ENCODE measurements at regions not wholly inside any gene's neighbourhood (a gene's known extent, or its start where the extent isn't known, plus 50 kb on each side); places are given as distances from the start of the nearest gene placed in this dataset.

DNA sequence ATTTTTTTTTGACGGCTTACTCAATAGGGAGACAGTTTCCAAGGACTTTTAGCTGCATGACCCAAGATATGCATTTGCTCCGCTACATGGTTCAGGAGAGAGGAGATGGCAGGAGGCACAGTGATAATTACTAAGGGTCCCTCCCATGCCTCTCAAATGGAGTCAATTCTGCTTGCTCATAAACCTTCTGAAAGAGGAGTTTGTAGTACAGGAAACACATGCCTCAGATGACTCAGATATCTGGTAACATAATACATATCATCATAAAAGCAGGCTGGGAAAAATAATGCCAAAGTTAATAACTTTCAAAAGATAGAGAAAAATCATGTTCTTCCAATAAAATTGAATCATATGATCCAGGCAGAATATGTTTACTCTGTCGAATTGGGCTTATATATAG is 97.6 kb upstream of the DEFB112 start:
- no peak for ATAC-seq
- Histone ChIP-seq H3K27me3 (no peaks in the 10 kb centered on the region), H3K4me1 (no peaks in the 10 kb centered on the region), H3K36me3 (no peaks in the 10 kb centered on the region), H3K9me3 (no peaks in the 10 kb centered on the region), H3K4me3 (no peak overlapping the region), H3K27ac (no peak overlapping the region)
- no peak for TF ChIP-seq POLR2A (IDR thresholded peaks at IDR 0.05)
- TF ChIP-seq, protein P1, sequence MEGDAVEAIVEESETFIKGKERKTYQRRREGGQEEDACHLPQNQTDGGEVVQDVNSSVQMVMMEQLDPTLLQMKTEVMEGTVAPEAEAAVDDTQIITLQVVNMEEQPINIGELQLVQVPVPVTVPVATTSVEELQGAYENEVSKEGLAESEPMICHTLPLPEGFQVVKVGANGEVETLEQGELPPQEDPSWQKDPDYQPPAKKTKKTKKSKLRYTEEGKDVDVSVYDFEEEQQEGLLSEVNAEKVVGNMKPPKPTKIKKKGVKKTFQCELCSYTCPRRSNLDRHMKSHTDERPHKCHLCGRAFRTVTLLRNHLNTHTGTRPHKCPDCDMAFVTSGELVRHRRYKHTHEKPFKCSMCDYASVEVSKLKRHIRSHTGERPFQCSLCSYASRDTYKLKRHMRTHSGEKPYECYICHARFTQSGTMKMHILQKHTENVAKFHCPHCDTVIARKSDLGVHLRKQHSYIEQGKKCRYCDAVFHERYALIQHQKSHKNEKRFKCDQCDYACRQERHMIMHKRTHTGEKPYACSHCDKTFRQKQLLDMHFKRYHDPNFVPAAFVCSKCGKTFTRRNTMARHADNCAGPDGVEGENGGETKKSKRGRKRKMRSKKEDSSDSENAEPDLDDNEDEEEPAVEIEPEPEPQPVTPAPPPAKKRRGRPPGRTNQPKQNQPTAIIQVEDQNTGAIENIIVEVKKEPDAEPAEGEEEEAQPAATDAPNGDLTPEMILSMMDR (IDR thresholded peaks at IDR 0.05 in 4 of 5, conservative IDR thresholded peaks at IDR 0.05 in 1 of 5), result no peak
- in situ Hi-C loops (cut with MboI; ENCODE audit: low sequenced_read_pairs in 4 of 4), result loop anchor here in 1 of 4 donors (25.0 kb wide), 1 partner anchor 465 kb away; no protein-coding TSS in a partner anchor
- intact Hi-C loops (cut with DNase I; ENCODE audit: low total_unique reads), result no loop called here
- no peak for DNase-seq

DNA sequence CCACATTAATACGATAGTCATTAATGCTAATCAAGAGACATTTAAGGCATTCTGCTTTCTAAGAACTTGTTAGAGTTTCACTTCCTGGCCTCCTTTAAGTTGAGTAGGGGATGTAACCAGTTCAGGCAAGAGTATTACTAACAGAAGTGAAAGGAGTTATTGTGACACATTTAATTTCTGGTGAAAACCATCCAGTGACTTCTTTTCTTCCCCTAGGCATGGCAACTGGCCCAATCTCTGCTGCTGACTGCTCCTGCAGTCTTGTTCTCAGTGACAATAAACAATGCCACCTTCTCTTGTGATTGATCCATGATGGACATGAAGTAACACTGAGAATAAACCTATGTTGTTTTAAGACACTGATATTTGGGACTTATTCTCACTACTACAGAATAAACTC is 130.9 kb upstream of the DEFB112 start:
- DNase-seq, result no peak
- H3K36me3 ChIP-seq, result no peaks in the 10 kb centered on the region
- H3K27me3 ChIP-seq, result no peaks in the 10 kb centered on the region
- no peak overlapping the region for H3K27ac ChIP-seq
- no peak for TF ChIP-seq POLR2A (IDR thresholded peaks at IDR 0.05)
- TF ChIP-seq, protein P1 (IDR thresholded peaks at IDR 0.05 in 4 of 5, conservative IDR thresholded peaks at IDR 0.05 in 1 of 5), result no peak
- H3K9me3 ChIP-seq, result no peaks in the 10 kb centered on the region
- H3K4me3 ChIP-seq, result no peak overlapping the region
- in situ Hi-C loops (cut with MboI; ENCODE audit: low sequenced_read_pairs in 4 of 4) (no loop called here), intact Hi-C loops (cut with DNase I; ENCODE audit: low total_unique reads) (no loop called here)
- no peak for ATAC-seq
- H3K4me1 ChIP-seq, result no peaks in the 10 kb centered on the region

DNA sequence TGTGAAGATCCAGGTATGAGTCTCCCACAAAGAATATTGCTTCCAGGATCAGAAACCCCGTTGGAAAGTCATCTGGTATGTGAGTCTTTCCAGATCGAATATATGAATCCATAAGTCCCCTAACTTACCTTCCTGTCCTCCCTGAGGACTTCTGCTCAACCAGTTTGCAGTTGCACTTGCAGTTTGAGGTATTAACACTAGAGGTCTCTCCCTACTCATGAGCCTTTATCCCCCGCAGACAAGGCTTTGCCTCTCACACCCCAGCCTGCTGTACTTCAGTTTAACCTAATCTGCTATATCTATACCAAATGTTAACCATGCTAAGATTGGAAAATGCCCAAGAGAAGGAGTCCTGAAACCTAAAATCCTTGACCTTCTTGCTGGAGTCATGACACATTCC is 135.3 kb upstream of the DEFB112 start:
- H3K36me3 ChIP-seq, result no peaks in the 10 kb centered on the region
- no peak overlapping the region for H3K4me3 ChIP-seq
- intact Hi-C loops (cut with DNase I; ENCODE audit: low total_unique reads) (no loop called here), in situ Hi-C loops (cut with MboI; ENCODE audit: low sequenced_read_pairs in 4 of 4) (no loop called here)
- no peaks in the 10 kb centered on the region for H3K27me3 ChIP-seq
- ATAC-seq (no peak), DNase-seq (no peak)
- no peaks in the 10 kb centered on the region for H3K4me1 ChIP-seq
- TF ChIP-seq, protein P1 (IDR thresholded peaks at IDR 0.05 in 4 of 5, conservative IDR thresholded peaks at IDR 0.05 in 1 of 5), result no peak
- no peak for TF ChIP-seq POLR2A (IDR thresholded peaks at IDR 0.05)
- H3K27ac ChIP-seq, result no peak overlapping the region
- H3K9me3 ChIP-seq, result no peaks in the 10 kb centered on the region

DNA sequence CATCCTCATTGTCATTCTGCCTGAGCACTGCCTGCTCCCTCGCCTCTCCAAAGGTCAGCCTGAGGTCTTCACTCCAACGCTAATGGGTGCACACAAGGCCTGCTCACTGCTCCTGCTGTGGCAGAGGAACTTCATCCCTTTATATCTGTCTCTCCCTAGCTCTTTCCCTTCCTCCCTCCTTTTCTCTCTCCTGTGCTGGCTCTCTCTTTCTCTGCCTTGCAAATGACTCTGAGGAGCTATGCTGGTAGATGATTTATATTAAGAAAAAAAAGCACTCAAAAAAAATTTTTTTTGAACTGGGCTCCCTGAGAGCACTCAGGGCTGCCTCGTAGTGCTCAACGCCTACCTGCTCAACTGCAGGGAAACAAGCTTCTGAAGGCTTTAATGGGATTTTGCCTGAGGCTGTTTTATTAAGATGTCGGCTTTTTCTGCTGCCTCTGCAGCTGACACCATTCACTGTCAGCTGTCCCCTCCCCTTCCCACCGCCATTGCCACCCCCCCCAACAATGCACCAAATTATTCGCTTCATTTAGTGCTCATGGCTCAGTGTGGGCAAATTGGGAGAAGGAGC is 137.7 kb upstream of the DEFB112 start:
- no peaks in the 10 kb centered on the region for H3K27me3 ChIP-seq
- ATAC-seq (no peak), DNase-seq (no peak)
- no peak overlapping the region for H3K4me3 ChIP-seq
- no peaks in the 10 kb centered on the region for H3K4me1 ChIP-seq
- intact Hi-C loops (cut with DNase I; ENCODE audit: low total_unique reads) (no loop called here), in situ Hi-C loops (cut with MboI; ENCODE audit: low sequenced_read_pairs in 4 of 4) (no loop called here)
- no peak overlapping the region for H3K27ac ChIP-seq
- H3K9me3 ChIP-seq, result no peaks in the 10 kb centered on the region
- TF ChIP-seq POLR2A (IDR thresholded peaks at IDR 0.05), result no peak
- TF ChIP-seq, protein P1 (IDR thresholded peaks at IDR 0.05 in 4 of 5, conservative IDR thresholded peaks at IDR 0.05 in 1 of 5), result no peak
- no peaks in the 10 kb centered on the region for H3K36me3 ChIP-seq

DNA sequence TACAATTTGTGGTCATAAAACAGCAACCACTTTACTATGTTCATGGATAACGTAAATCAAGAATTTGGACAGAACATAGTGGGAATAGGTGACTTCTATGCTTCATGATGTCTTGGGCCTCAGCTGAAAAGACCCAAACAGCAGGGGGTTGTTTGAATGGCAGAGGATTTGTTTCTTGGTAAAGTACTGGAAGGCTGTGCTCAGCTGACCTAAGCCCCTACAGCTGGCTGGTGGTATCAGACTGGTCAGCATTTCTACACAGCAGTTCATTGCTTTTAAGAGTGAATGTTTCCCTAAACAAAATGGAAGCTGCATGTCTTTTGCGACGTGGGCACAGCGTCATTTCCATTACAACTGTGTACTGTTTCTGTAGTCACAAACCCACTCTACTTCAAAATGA is 148.5 kb upstream of the DEFB112 start:
- Histone ChIP-seq H3K27me3 (no peaks in the 10 kb centered on the region), H3K9me3 (no peaks in the 10 kb centered on the region), H3K4me3 (no peak overlapping the region), H3K4me1 (no peaks in the 10 kb centered on the region), H3K27ac (no peak overlapping the region), H3K36me3 (no peaks in the 10 kb centered on the region)
- in situ Hi-C loops (cut with MboI; ENCODE audit: low sequenced_read_pairs in 4 of 4), result no loop called here
- ATAC-seq (no peak), DNase-seq (no peak)
- TF ChIP-seq, protein P1 (IDR thresholded peaks at IDR 0.05 in 4 of 5, conservative IDR thresholded peaks at IDR 0.05 in 1 of 5), result no peak
- no peak for TF ChIP-seq POLR2A (IDR thresholded peaks at IDR 0.05)
- intact Hi-C loops (cut with DNase I; ENCODE audit: low total_unique reads), result no loop called here
